SU-DHL-6 (cell line): ENCODE measurements at regions not wholly inside any gene's neighbourhood (a gene's known extent, or its start where the extent isn't known, plus 50 kb on each side); places are given as distances from the start of the nearest gene placed in this dataset.

Source experiments
- H2AFZ ChIP-seq: fragments of 200-600 bp; sonication (generic); 2 replicates; pipeline ENCODE4 v1.6.1; 2014; ENCODE audit warnings: low read depth, mild to moderate bottlenecking, moderate library complexity, mixed read lengths, antibody characterized with exemption, low read length; ENCODE audit not compliant: severe bottlenecking
- H3F3A ChIP-seq: fragments of 200-600 bp; shearing (Covaris generic); 2 replicates; pipeline ENCODE4 v1.6.0; 2016; ENCODE audit warnings: antibody characterized with exemption, mild to moderate bottlenecking; ENCODE audit not compliant: insufficient read depth
- H3K27ac ChIP-seq: fragments of 200-600 bp; sonication (generic); 2 replicates; pipeline ENCODE4 v1.5.1; 2016; ENCODE audit warnings: low read depth, mild to moderate bottlenecking, low read length, moderate library complexity, mixed read lengths
- H3K27me3 ChIP-seq: fragments of 200-600 bp; sonication (generic), shearing (Covaris generic); 2 replicates; pipeline ENCODE4 v1.6.0; 2014; ENCODE audit warnings: mild to moderate bottlenecking, low read length
- H3K36me3 ChIP-seq: fragments of 200-600 bp; sonication (generic); 2 replicates; pipeline ENCODE4 v1.6.1; 2014; ENCODE audit warnings: mild to moderate bottlenecking, low read length, mixed read lengths
- H3K4me2 ChIP-seq: fragments of 300-600, 200-600 bp; shearing (Covaris generic), sonication (generic); 2 replicates; pipeline ENCODE4 v1.6.0; 2014; ENCODE audit warnings: low read length, low read depth, mild to moderate bottlenecking; ENCODE audit not compliant: poor library complexity, severe bottlenecking
- H3K4me3 ChIP-seq: fragments of 200-600 bp; sonication (generic); 2 replicates; pipeline ENCODE4 v1.5.1; 2014; ENCODE audit warnings: antibody characterized with exemption, low read length, mild to moderate bottlenecking, mixed read lengths; ENCODE audit not compliant: insufficient read depth, poor library complexity, severe bottlenecking
- H3K79me2 ChIP-seq: fragments of 200-600 bp; sonication (generic); 2 replicates; pipeline ENCODE4 v1.6.1; 2014; ENCODE audit warnings: mild to moderate bottlenecking, low read length, moderate library complexity; ENCODE audit not compliant: insufficient read depth
- H3K9ac ChIP-seq: fragments of 200-600 bp; sonication (generic); 2 replicates; pipeline ENCODE4 v1.7.0; 2014; ENCODE audit warnings: mild to moderate bottlenecking, low read length
- H3K9me2 ChIP-seq: fragments of 200-600 bp; sonication (generic); replicated peaks from 2 replicates; pipeline ENCODE4 v1.6.1; 2014; ENCODE audit warnings: low read length; ENCODE audit not compliant: insufficient read depth
- H3K9me3 ChIP-seq: fragments of 200-600 bp; sonication (generic); 2 replicates; pipeline ENCODE4 v1.6.1; 2014; ENCODE audit warnings: low read length, mixed read lengths; ENCODE audit not compliant: insufficient read depth
- H4K20me1 ChIP-seq: fragments of 200-600 bp; sonication (generic); 2 replicates; pipeline ENCODE4 v1.6.1; 2014; ENCODE audit warnings: low read depth, mild to moderate bottlenecking, antibody characterized with exemption, low read length, moderate library complexity, mixed read lengths
- EZH2phosphoT487 ChIP-seq: fragments of 200-600 bp; sonication (generic), shearing (Covaris generic); conservative IDR thresholded peaks from 2 replicates; pipeline ENCODE4 v1.6.1; 2018; ENCODE audit warnings: mild to moderate bottlenecking, antibody characterized with exemption, low read length, moderate library complexity, mixed read lengths
- TF ChIP-seq, protein P1 (sequence below): fragments of 200-600 bp; sonication (generic); IDR thresholded peaks from one replicate; pipeline ENCODE4 v1.5.1; 2017; ENCODE audit warnings: antibody characterized with exemption, mild to moderate bottlenecking, low read length, moderate library complexity; ENCODE audit not compliant: insufficient read depth, poor library complexity, severe bottlenecking

DNA sequence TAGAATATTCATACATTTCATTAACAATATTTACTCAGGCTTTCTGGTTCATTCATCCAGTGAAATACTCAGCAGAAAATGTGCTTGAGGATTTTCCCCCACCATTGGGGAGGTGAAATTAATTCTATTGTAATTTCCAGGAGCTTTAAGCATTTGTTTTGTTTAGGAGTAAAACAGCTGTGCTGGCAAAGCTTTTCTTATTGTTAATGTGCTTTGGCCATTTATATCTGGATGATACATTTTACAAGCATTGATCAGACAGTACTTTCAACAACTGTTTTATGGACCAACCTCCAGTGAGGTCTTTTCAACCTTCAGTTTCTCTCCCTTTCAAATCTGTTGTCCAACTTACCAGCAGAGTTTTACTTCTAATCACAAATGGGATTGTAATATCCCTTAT is 672.4 kb downstream of the CDH11 start:
- no peaks in the 10 kb centered on the region for H4K20me1 ChIP-seq
- no peak for TF ChIP-seq EZH2phosphoT487
- TF ChIP-seq, protein P1, sequence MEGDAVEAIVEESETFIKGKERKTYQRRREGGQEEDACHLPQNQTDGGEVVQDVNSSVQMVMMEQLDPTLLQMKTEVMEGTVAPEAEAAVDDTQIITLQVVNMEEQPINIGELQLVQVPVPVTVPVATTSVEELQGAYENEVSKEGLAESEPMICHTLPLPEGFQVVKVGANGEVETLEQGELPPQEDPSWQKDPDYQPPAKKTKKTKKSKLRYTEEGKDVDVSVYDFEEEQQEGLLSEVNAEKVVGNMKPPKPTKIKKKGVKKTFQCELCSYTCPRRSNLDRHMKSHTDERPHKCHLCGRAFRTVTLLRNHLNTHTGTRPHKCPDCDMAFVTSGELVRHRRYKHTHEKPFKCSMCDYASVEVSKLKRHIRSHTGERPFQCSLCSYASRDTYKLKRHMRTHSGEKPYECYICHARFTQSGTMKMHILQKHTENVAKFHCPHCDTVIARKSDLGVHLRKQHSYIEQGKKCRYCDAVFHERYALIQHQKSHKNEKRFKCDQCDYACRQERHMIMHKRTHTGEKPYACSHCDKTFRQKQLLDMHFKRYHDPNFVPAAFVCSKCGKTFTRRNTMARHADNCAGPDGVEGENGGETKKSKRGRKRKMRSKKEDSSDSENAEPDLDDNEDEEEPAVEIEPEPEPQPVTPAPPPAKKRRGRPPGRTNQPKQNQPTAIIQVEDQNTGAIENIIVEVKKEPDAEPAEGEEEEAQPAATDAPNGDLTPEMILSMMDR, result no peak

DNA sequence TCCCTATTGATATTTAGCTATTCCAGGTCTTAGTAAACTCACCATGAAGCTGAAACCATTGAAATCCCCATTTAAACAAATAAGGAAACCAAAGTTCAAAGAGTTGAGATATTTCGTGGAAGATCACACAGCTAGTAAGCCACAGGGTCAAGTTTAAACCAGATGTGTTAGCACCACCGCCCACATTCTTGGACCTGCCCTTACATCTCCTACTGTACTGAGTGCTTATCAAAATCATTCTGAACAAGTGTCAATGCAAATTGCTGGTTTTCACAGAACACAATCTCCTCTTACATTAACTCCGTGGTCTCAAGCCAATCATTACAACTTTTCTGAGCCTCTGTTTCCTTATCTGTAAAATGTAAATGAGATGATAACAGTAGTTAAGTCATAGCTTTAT is 676.2 kb downstream of the CDH11 start:
- H2AFZ ChIP-seq, result no peak overlapping the region
- no peaks in the 10 kb centered on the region for H3K36me3 ChIP-seq
- H3K79me2 ChIP-seq, result no peaks in the 10 kb centered on the region
- TF ChIP-seq EZH2phosphoT487, result no peak
- TF ChIP-seq, protein P1, result no peak
- H3F3A ChIP-seq, result no peaks in the 10 kb centered on the region
- H3K9me3 ChIP-seq, result no peaks in the 10 kb centered on the region
- no peak overlapping the region for H3K4me2 ChIP-seq
- no peaks in the 10 kb centered on the region for H4K20me1 ChIP-seq
- no peak overlapping the region for H3K4me3 ChIP-seq
- H3K9me2 ChIP-seq, result no peaks in the 10 kb centered on the region
- no peaks in the 10 kb centered on the region for H3K27me3 ChIP-seq
- H3K27ac ChIP-seq, result no peak overlapping the region
- no peak overlapping the region for H3K9ac ChIP-seq

More for the DNA sequence above, 672.4 kb downstream of the CDH11 start:
- Histone ChIP-seq H3K4me3 (no peak overlapping the region), H2AFZ (no peak overlapping the region), H3K9me3 (no peaks in the 10 kb centered on the region), H3K9me2 (no peaks in the 10 kb centered on the region), H3K27me3 (no peaks in the 10 kb centered on the region), H3K4me2 (no peak overlapping the region), H3K36me3 (no peaks in the 10 kb centered on the region), H3K27ac (no peak overlapping the region), H3K79me2 (no peaks in the 10 kb centered on the region), H3F3A (no peaks in the 10 kb centered on the region), H3K9ac (no peak overlapping the region)

DNA sequence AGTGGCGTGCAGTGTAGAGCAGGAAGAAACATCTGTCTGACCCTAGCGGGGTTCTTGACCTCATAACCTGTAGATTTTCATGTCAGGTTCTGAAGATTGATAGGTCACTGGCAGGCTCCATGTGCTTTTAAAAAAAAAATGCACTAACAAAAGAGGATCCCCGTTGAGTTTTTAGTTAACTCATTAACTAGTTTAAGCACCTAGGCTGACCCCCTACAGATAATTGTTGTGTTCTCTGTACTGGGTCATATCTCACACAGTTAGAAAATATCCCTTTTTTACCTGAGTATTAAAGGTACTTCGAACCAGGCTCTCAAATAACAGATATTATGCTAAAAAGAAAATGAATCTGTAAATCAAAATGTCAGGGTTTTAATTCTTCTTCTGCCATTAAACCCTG is 676.6 kb downstream of the CDH11 start:
- H3K9me2 ChIP-seq, result no peaks in the 10 kb centered on the region
- H3K36me3 ChIP-seq, result no peaks in the 10 kb centered on the region
- no peaks in the 10 kb centered on the region for H3K9me3 ChIP-seq
- H3F3A ChIP-seq, result no peaks in the 10 kb centered on the region
- H3K27me3 ChIP-seq, result no peaks in the 10 kb centered on the region
- no peaks in the 10 kb centered on the region for H4K20me1 ChIP-seq
- no peak overlapping the region for H3K4me3 ChIP-seq
- TF ChIP-seq, protein P1, result no peak
- TF ChIP-seq EZH2phosphoT487, result no peak
- no peaks in the 10 kb centered on the region for H3K79me2 ChIP-seq
- H3K27ac ChIP-seq, result no peak overlapping the region
- H3K9ac ChIP-seq, result no peak overlapping the region
- H2AFZ ChIP-seq, result no peak overlapping the region
- no peak overlapping the region for H3K4me2 ChIP-seq
